ENCODE measurements at regions not wholly inside any gene's neighbourhood (a gene's known extent, or its start where the extent isn't known, plus 50 kb on each side); places are given as distances from the start of the nearest gene placed in this dataset.

GRCh38 chr3:124420392-124420791, 309.9 kb upstream of the UMPS start:
- BruUV-seq (replicated peaks) = no TSS peak
- CTCF ChIA-PET (ENCODE audit: low intra/inter-chr PET ratio, low total read pairs) = no interaction called here

More at GRCh38 chr3:124420392-124420791, 309.9 kb upstream of the UMPS start:
- Histone ChIP-seq H3K9me3 (ENCODE audit: low read length) (no peaks in the 10 kb centered on the region), H3K4me1 (ENCODE audit: insufficient read depth, low read length) (no peaks in the 10 kb centered on the region), H3K9ac (ENCODE audit: insufficient read depth, low read depth, low read length) (no peak overlapping the region), H3K27me3 (ENCODE audit: control insufficient read depth in 1 of 2, insufficient read depth in 2 of 2, low read length in 2 of 2) (peaks cover 0 to 1% of the 10 kb centered on the region in 2 experiments; a peak in 2 of 5 replicates), H4K20me1 (ENCODE audit: insufficient read depth, low read length) (no peaks in the 10 kb centered on the region), H3K79me2 (ENCODE audit: insufficient read depth, low read length) (no peaks in the 10 kb centered on the region), H3K27ac (ENCODE audit: extremely low read length, insufficient read depth, low read length) (no peak overlapping the region), H2AFZ (ENCODE audit: low read length) (no peak overlapping the region), H3K4me2 (ENCODE audit: low read depth, low read length) (no peak overlapping the region), H3K4me3 (replicated peaks in 1 of 3; ENCODE audit: insufficient read depth in 1 of 3, low read depth in 2 of 3, low read length in 3 of 3) (no peak overlapping the region), H3K36me3 (replicated peaks in 1 of 2; ENCODE audit: control insufficient read depth in 1 of 2, insufficient read depth in 2 of 2, low read length in 2 of 2) (no peaks in the 10 kb centered on the region)
- POLR2A ChIA-PET = no interaction called here
- intact Hi-C loops (cut with micrococcal nuclease; ENCODE audit: unreplicated experiment) (no loop called here), in situ Hi-C loops (cut with HindIII; ENCODE audit: extremely low pct_ligation_motif_present, low pct_unique_long_range_greater_than_20kb) (no loop called here)
- 4% methylated on average over 2 of the region's 2 CpGs for WGBS (ENCODE audit: low lambda C conversion rate)
- TF ChIP-seq ZNF619 (CRISPR knock-in tag; IDR thresholded peaks at IDR 0.05) (no peak), RFXAP (CRISPR knock-in tag; IDR thresholded peaks at IDR 0.05; ENCODE audit: borderline replicate concordance) (no peak), ZNF503 (CRISPR knock-in tag; IDR thresholded peaks at IDR 0.05) (no peak), ZNF512B (CRISPR knock-in tag; IDR thresholded peaks at IDR 0.05; ENCODE audit: borderline replicate concordance) (no peak), SCMH1 (CRISPR knock-in tag; IDR thresholded peaks at IDR 0.05; ENCODE audit: borderline replicate concordance) (no peak), CENPX (CRISPR knock-in tag; IDR thresholded peaks at IDR 0.05) (no peak), CENPBD1 (CRISPR knock-in tag; IDR thresholded peaks at IDR 0.05; ENCODE audit: borderline replicate concordance, low read depth) (no peak), RFX1 (IDR thresholded peaks at IDR 0.05) (no peak), ZFY (CRISPR knock-in tag; IDR thresholded peaks at IDR 0.05) (no peak), MED13 (CRISPR knock-in tag; IDR thresholded peaks at IDR 0.05) (no peak), ARID2 (CRISPR knock-in tag; IDR thresholded peaks at IDR 0.05; ENCODE audit: borderline replicate concordance) (no peak), ZNF574 (CRISPR knock-in tag; IDR thresholded peaks at IDR 0.05) (no peak), ZNF543 (CRISPR knock-in tag; IDR thresholded peaks at IDR 0.05) (no peak), ZNF280D (CRISPR knock-in tag; IDR thresholded peaks at IDR 0.05) (no peak)
- FAIRE-seq (no peak), DNase-seq (ENCODE audit: low spot score) (no peak), ATAC-seq (no peak)

All from HepG2 (cell line).